Suprapubic skin (tissue), 3 donors: ENCODE measurements at regions not wholly inside any gene's neighbourhood (a gene's known extent, or its start where the extent isn't known, plus 50 kb on each side); places are given as distances from the start of the nearest gene placed in this dataset.

Source experiments
- CTCF ChIP-seq, 2 donors: fragments of 200-600 bp in 1 of 2; fragments of 450-650 bp in 1 of 2; sonication (generic) in 1 of 2; IDR thresholded peaks; one replicate each; pipeline ENCODE4 v1.5.1; 2016 to 2019; ENCODE audit warnings: antibody characterized with exemption in 2 of 2, mild to moderate bottlenecking in 1 of 2, moderate library complexity in 1 of 2
- POLR2AphosphoS5 ChIP-seq, 3 donors: sonication (generic); formaldehyde crosslinking; IDR thresholded peaks; one replicate each; pipeline ENCODE4 v1.6.1; 2017; ENCODE audit warnings: antibody characterized with exemption in 3 of 3

- no peak for TF ChIP-seq CTCF (IDR thresholded peaks at IDR 0.05)
- no peak for TF ChIP-seq POLR2AphosphoS5 (IDR thresholded peaks at IDR 0.05)
Observed at GRCh38 chr6:112990971-112991370, 643.8 kb downstream of the RFPL4B start.
